Endothelial cell of umbilical vein (primary cell): ENCODE measurements at regions not wholly inside any gene's neighbourhood (a gene's known extent, or its start where the extent isn't known, plus 50 kb on each side); places are given as distances from the start of the nearest gene placed in this dataset.

Experiments used
- CTCF ChIP-seq, 2 donors: IDR thresholded peaks; 1 replicate in 1 of 2; 2 replicates in 1 of 2; pipeline ENCODE4 v1.5.1; 2011; ENCODE audit warnings: low read length in 2 of 2, mild to moderate bottlenecking in 2 of 2, moderate library complexity in 2 of 2, control low read depth in 1 of 2, inconsistent platforms in 1 of 2, low read depth in 1 of 2; ENCODE audit not compliant: insufficient read depth in 1 of 2; ENCODE audit errors: extremely low read depth in 1 of 2
- JUN ChIP-seq: IDR thresholded peaks from 2 replicates; pipeline ENCODE4 v1.6.1; 2011; ENCODE audit warnings: borderline replicate concordance, low read depth; ENCODE audit not compliant: insufficient read length, insufficient read depth
- MYC ChIP-seq: IDR thresholded peaks from one replicate; pipeline ENCODE4 v1.6.1; 2011; ENCODE audit warnings: mild to moderate bottlenecking, low read depth, low read length
- POLR2A ChIP-seq: IDR thresholded peaks from 2 replicates; pipeline ENCODE4 v1.6.1; 2012; ENCODE audit warnings: low read depth, mild to moderate bottlenecking, control low read depth, low read length
- POLR2AphosphoS5 ChIP-seq: IDR thresholded peaks from 2 replicates; pipeline ENCODE4 v1.6.1; 2012; ENCODE audit warnings: low read depth, mild to moderate bottlenecking, control low read depth, low read length, moderate library complexity; ENCODE audit not compliant: insufficient read depth

- TF ChIP-seq POLR2A, result no peak
- TF ChIP-seq CTCF (IDR thresholded peaks at IDR 0.05; ENCODE audit: extremely low read depth in 1 of 2, insufficient read depth in 1 of 2, low read depth in 1 of 2, low read length in 2 of 2), result no peak
- no peak for TF ChIP-seq JUN
- TF ChIP-seq POLR2AphosphoS5, result no peak
- TF ChIP-seq MYC, result no peak
Observed at GRCh38 chr4:124090021-124090420, 622.5 kb downstream of the ANKRD50 start.
